ENCODE measurements at regions not wholly inside any gene's neighbourhood (a gene's known extent, or its start where the extent isn't known, plus 50 kb on each side); places are given as distances from the start of the nearest gene placed in this dataset.

GRCh38 chr1:4476394-4476793 is 178.0 kb upstream of the AJAP1 start:
- no peak overlapping the region for H3K4me3 ChIP-seq (ENCODE audit: low read depth, poor library complexity, severe bottlenecking)
- no peak for DNase-seq (ENCODE audit: low spot score in 2 of 2)
- TF ChIP-seq CTCF (IDR thresholded peaks at IDR 0.05), result no peak
- no peak for TF ChIP-seq POLR2A (IDR thresholded peaks at IDR 0.05)
- intact Hi-C loops (cut with DNase I; ENCODE audit: low total_unique reads), result no loop called here

- intact Hi-C loops (cut with DNase I; ENCODE audit: low total_unique reads), result no loop called here
- no peak overlapping the region for H3K4me3 ChIP-seq (ENCODE audit: low read depth, poor library complexity, severe bottlenecking)
- TF ChIP-seq CTCF (IDR thresholded peaks at IDR 0.05) (no peak), POLR2A (IDR thresholded peaks at IDR 0.05) (no peak)
- WGBS, 2 donors, result 85 to 91% methylated on average over 15 of the region's 18 CpGs
- DNase-seq (ENCODE audit: low spot score in 2 of 2), result no peak
These were observed 173.0 kb upstream of the AJAP1 start for GRCh38 chr1:4481451-4481850.

DNA sequence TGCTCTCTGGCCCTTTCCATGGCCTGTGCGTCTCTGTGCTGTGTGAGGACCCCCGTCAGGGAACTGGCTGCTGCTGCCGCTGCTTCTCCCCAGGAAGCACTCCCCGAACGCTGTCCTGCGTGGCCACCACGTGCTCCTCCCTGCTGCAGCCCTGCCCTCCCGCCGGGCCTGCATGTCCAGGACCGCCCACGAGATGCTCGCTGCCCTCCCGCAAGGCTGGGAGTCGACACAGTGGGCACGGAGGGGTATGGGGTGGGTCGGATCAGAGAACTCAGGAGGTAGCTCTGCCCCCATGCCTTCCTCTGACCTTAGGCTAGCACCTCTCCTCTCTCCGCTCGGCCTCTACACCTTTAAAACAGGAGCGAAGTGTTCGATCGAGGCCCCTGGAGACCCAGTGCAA is 171.9 kb upstream of the AJAP1 start:
- no peak for TF ChIP-seq POLR2A (IDR thresholded peaks at IDR 0.05)
- WGBS, 2 donors, result 87 to 93% methylated on average over 21 of the region's 21 CpGs
- no peak for DNase-seq (ENCODE audit: low spot score in 2 of 2)
- H3K4me3 ChIP-seq (ENCODE audit: low read depth, poor library complexity, severe bottlenecking), result no peak overlapping the region
- intact Hi-C loops (cut with DNase I; ENCODE audit: low total_unique reads), result no loop called here

- intact Hi-C loops (cut with DNase I; ENCODE audit: low total_unique reads), result no loop called here
- no peak for TF ChIP-seq CTCF (IDR thresholded peaks at IDR 0.05)
- no peak for TF ChIP-seq POLR2A (IDR thresholded peaks at IDR 0.05)
- 50 to 63% methylated on average over 8 of the region's 8 CpGs for whole genome bisulfite sequencing, 2 donors
- no peak overlapping the region for H3K4me3 ChIP-seq (ENCODE audit: low read depth, poor library complexity, severe bottlenecking)
- no peak for DNase-seq (ENCODE audit: low spot score in 2 of 2)
These were observed 171.3 kb upstream of the AJAP1 start for GRCh38 chr1:4483021-4483625.

GRCh38 chr1:4485398-4485797 is 169.0 kb upstream of the AJAP1 start:
- 31 to 34% methylated on average over 6 of the region's 6 CpGs for WGBS, 2 donors
- TF ChIP-seq CTCF (IDR thresholded peaks at IDR 0.05) (no peak), POLR2A (IDR thresholded peaks at IDR 0.05) (no peak)
- no peak for DNase-seq (ENCODE audit: low spot score in 2 of 2)
- no peak overlapping the region for H3K4me3 ChIP-seq (ENCODE audit: low read depth, poor library complexity, severe bottlenecking)
- intact Hi-C loops (cut with DNase I; ENCODE audit: low total_unique reads), result no loop called here

DNA sequence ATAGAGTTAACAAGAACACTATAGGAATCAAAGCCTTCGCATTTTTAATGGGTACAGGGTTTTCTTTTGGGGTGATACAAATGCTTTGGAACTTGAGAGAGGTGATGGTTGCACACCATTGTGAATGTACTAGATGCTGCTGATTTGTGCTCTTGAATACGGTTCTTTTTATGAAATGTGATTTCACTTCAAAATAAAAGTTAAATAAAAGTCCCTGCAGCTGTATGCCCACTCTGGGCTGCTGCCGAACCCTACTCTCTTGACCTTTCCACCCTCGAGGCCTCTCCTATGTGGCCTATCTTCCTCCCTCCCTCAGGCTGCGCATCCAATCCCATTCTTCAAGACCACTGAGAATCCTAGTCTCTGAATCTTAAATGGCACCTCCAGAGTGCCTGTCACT is 168.5 kb upstream of the AJAP1 start:
- intact Hi-C loops (cut with DNase I; ENCODE audit: low total_unique reads), result no loop called here
- H3K4me3 ChIP-seq (ENCODE audit: low read depth, poor library complexity, severe bottlenecking), result no peak overlapping the region
- no peak for TF ChIP-seq CTCF (IDR thresholded peaks at IDR 0.05)
- TF ChIP-seq POLR2A (IDR thresholded peaks at IDR 0.05), result no peak
- no peak for DNase-seq (ENCODE audit: low spot score in 2 of 2)
- WGBS, 2 donors, result 73 to 74% methylated on average over 5 of the region's 5 CpGs
